NCI-H146 (cell line): ENCODE measurements at regions not wholly inside any gene's neighbourhood (a gene's known extent, or its start where the extent isn't known, plus 50 kb on each side); places are given as distances from the start of the nearest gene placed in this dataset.
"Not testable (repeated sequence)": the region's sequence is repeated elsewhere in the genome, so short reads cannot be mapped to it uniquely, and the experiment has no call there.

Experiments
- DNase-seq: peaks from one replicate; lab custom pipeline; 2025; lab: John Stamatoyannopoulos, UW

GRCh38 chr10:76665029-76665428, 972.6 kb downstream of the KCNMA1 start:
- no peak for DNase-seq

GRCh38 chr10:76657337-76658012, 980.1 kb downstream of the KCNMA1 start:
- DNase-seq: no peak

GRCh38 chr10:76651154-76651553, 986.5 kb downstream of the KCNMA1 start:
- DNase-seq: no peak

GRCh38 chr10:76649723-76650127, 987.9 kb downstream of the KCNMA1 start:
- DNase-seq: no peak

GRCh38 chr10:76649254-76649653, 988.4 kb downstream of the KCNMA1 start:
- DNase-seq: no peak

GRCh38 chr10:76647301-76647700, 990.3 kb downstream of the KCNMA1 start:
- no peak for DNase-seq

- DNase-seq: no peak
These were observed 992.3 kb downstream of the KCNMA1 start for GRCh38 chr10:76645341-76645740.

GRCh38 chr10:76644476-76644875, 993.1 kb downstream of the KCNMA1 start:
- DNase-seq: no peak

- no peak for DNase-seq
These were observed 994.1 kb downstream of the KCNMA1 start for GRCh38 chr10:76643511-76643911.

GRCh38 chr10:76642358-76642757, 995.2 kb downstream of the KCNMA1 start:
- no peak for DNase-seq

GRCh38 chr10:76641215-76641614, 996.4 kb downstream of the KCNMA1 start:
- DNase-seq: no peak

GRCh38 chr10:76640806-76641205, 996.8 kb downstream of the KCNMA1 start:
- peak; percentile 7 for DNase-seq

GRCh38 chr10:76632767-76633051, 1004.9 kb downstream of the KCNMA1 start:
- DNase-seq: peak; percentile 81

GRCh38 chr10:76631884-76632766, 1005.5 kb downstream of the KCNMA1 start:
- peak; percentile 75 for DNase-seq

- no peak for DNase-seq
These were observed 1006.5 kb downstream of the KCNMA1 start for GRCh38 chr10:76631036-76631670.

- no peak for DNase-seq
These were observed 1008.8 kb downstream of the KCNMA1 start for GRCh38 chr10:76628801-76629200.

GRCh38 chr10:76626386-76626785, 1011.2 kb downstream of the KCNMA1 start:
- no peak for DNase-seq

GRCh38 chr10:76624470-76624869, 1013.1 kb downstream of the KCNMA1 start:
- no peak for DNase-seq

GRCh38 chr10:76621886-76622620, 1015.6 kb downstream of the KCNMA1 start:
- no peak for DNase-seq

GRCh38 chr10:76618641-76619040, 1019.0 kb downstream of the KCNMA1 start:
- no peak for DNase-seq

GRCh38 chr10:76618171-76618570, 1019.4 kb downstream of the KCNMA1 start:
- DNase-seq: no peak

- DNase-seq: not testable (repeated sequence)
These were observed 1020.9 kb downstream of the KCNMA1 start for GRCh38 chr10:76616666-76617065.
